ENCODE measurements at regions not wholly inside any gene's neighbourhood (a gene's known extent, or its start where the extent isn't known, plus 50 kb on each side); places are given as distances from the start of the nearest gene placed in this dataset.
"Not testable (repeated sequence)": the region's sequence is repeated elsewhere in the genome, so short reads cannot be mapped to it uniquely, and the experiment has no call there.

- FAIRE-seq; DNase-seq (ENCODE audit: extremely low spot score, insufficient read length, low read depth): not testable (repeated sequence)
Observed at GRCh38 chr13:85548845-85549244, 250.4 kb downstream of the SLITRK6 start.

GRCh38 chr13:85545771-85546170 is 253.4 kb downstream of the SLITRK6 start:
- no peak for DNase-seq (ENCODE audit: extremely low spot score, insufficient read length, low read depth)
- FAIRE-seq, result no peak

- no peak for FAIRE-seq
- DNase-seq (ENCODE audit: extremely low spot score, insufficient read length, low read depth), result no peak
Observed at GRCh38 chr13:85544756-85545155, 254.5 kb downstream of the SLITRK6 start.

- DNase-seq (ENCODE audit: extremely low spot score, insufficient read length, low read depth) (no peak), FAIRE-seq (no peak)
Observed at GRCh38 chr13:85543144-85543543, 256.1 kb downstream of the SLITRK6 start.

GRCh38 chr13:85541476-85541875 is 257.7 kb downstream of the SLITRK6 start:
- DNase-seq (ENCODE audit: extremely low spot score, insufficient read length, low read depth) (no peak), FAIRE-seq (no peak)

- DNase-seq (ENCODE audit: extremely low spot score, insufficient read length, low read depth), result no peak
- FAIRE-seq, result no peak
Observed at GRCh38 chr13:85538957-85539356, 260.3 kb downstream of the SLITRK6 start.

GRCh38 chr13:85537601-85538000 is 261.6 kb downstream of the SLITRK6 start:
- DNase-seq (ENCODE audit: extremely low spot score, insufficient read length, low read depth), result no peak
- FAIRE-seq, result no peak

GRCh38 chr13:85536706-85537105 is 262.5 kb downstream of the SLITRK6 start:
- no peak for FAIRE-seq

GRCh38 chr13:85535316-85536084 is 263.7 kb downstream of the SLITRK6 start:
- DNase-seq (ENCODE audit: extremely low spot score, insufficient read length, low read depth), result no peak
- FAIRE-seq, result no peak

More at GRCh38 chr13:85536706-85537105, 262.5 kb downstream of the SLITRK6 start:
- DNase-seq (ENCODE audit: extremely low spot score, insufficient read length, low read depth), result no peak

GRCh38 chr13:85533911-85534310 is 265.3 kb downstream of the SLITRK6 start:
- no peak for FAIRE-seq
- no peak for DNase-seq (ENCODE audit: extremely low spot score, insufficient read length, low read depth)

- FAIRE-seq (no peak), DNase-seq (ENCODE audit: extremely low spot score, insufficient read length, low read depth) (no peak)
Observed at GRCh38 chr13:85529218-85529594, 270.0 kb downstream of the SLITRK6 start.

- FAIRE-seq, result no peak
Observed at GRCh38 chr13:85528491-85529217, 270.6 kb downstream of the SLITRK6 start.

GRCh38 chr13:85527316-85527715 is 271.9 kb downstream of the SLITRK6 start:
- FAIRE-seq, result no peak
- DNase-seq (ENCODE audit: extremely low spot score, insufficient read length, low read depth), result no peak

More at GRCh38 chr13:85528491-85529217, 270.6 kb downstream of the SLITRK6 start:
- DNase-seq (ENCODE audit: extremely low spot score, insufficient read length, low read depth), result no peak

GRCh38 chr13:85525411-85525810 is 273.8 kb downstream of the SLITRK6 start:
- FAIRE-seq (no peak), DNase-seq (ENCODE audit: extremely low spot score, insufficient read length, low read depth) (no peak)

GRCh38 chr13:85521657-85522056 is 277.6 kb downstream of the SLITRK6 start:
- no peak for FAIRE-seq

GRCh38 chr13:85520445-85520844 is 278.8 kb downstream of the SLITRK6 start:
- FAIRE-seq (no peak), DNase-seq (ENCODE audit: extremely low spot score, insufficient read length, low read depth) (no peak)

More at GRCh38 chr13:85521657-85522056, 277.6 kb downstream of the SLITRK6 start:
- DNase-seq (ENCODE audit: extremely low spot score, insufficient read length, low read depth), result no peak

- DNase-seq (ENCODE audit: extremely low spot score, insufficient read length, low read depth), result no peak
- FAIRE-seq, result no peak
Observed at GRCh38 chr13:85519363-85519762, 279.9 kb downstream of the SLITRK6 start.

- FAIRE-seq (no peak), DNase-seq (ENCODE audit: extremely low spot score, insufficient read length, low read depth) (no peak)
Observed at GRCh38 chr13:85512421-85512820, 286.8 kb downstream of the SLITRK6 start.

GRCh38 chr13:85509512-85509911 is 289.7 kb downstream of the SLITRK6 start:
- DNase-seq (ENCODE audit: extremely low spot score, insufficient read length, low read depth), result no peak
- FAIRE-seq, result no peak

- DNase-seq (ENCODE audit: extremely low spot score, insufficient read length, low read depth) (no peak), FAIRE-seq (no peak)
Observed at GRCh38 chr13:85508683-85509329, 290.4 kb downstream of the SLITRK6 start.

GRCh38 chr13:85503797-85504196 is 295.4 kb downstream of the SLITRK6 start:
- no peak for FAIRE-seq
- DNase-seq (ENCODE audit: extremely low spot score, insufficient read length, low read depth), result no peak
